Fibroblast of lung (primary cell): ENCODE measurements at regions not wholly inside any gene's neighbourhood (a gene's known extent, or its start where the extent isn't known, plus 50 kb on each side); places are given as distances from the start of the nearest gene placed in this dataset.

Experiments
- EZH2 ChIP-seq: IDR thresholded peaks from 2 replicates; pipeline ENCODE4 v1.5.1; 2012; ENCODE audit warnings: low read length, control low read depth, mild to moderate bottlenecking; ENCODE audit errors: missing control alignments
- TF ChIP-seq, protein P1 (sequence below), 2 donors: IDR thresholded peaks in 1 of 2; conservative IDR thresholded peaks in 1 of 2; 1 replicate in 1 of 2; 2 replicates in 1 of 2; pipeline ENCODE4 v1.5.1; 2011 to 2012; ENCODE audit warnings: low read length in 2 of 2, control low read depth in 1 of 2, inconsistent platforms in 1 of 2, low read depth in 1 of 2, mild to moderate bottlenecking in 1 of 2

DNA sequence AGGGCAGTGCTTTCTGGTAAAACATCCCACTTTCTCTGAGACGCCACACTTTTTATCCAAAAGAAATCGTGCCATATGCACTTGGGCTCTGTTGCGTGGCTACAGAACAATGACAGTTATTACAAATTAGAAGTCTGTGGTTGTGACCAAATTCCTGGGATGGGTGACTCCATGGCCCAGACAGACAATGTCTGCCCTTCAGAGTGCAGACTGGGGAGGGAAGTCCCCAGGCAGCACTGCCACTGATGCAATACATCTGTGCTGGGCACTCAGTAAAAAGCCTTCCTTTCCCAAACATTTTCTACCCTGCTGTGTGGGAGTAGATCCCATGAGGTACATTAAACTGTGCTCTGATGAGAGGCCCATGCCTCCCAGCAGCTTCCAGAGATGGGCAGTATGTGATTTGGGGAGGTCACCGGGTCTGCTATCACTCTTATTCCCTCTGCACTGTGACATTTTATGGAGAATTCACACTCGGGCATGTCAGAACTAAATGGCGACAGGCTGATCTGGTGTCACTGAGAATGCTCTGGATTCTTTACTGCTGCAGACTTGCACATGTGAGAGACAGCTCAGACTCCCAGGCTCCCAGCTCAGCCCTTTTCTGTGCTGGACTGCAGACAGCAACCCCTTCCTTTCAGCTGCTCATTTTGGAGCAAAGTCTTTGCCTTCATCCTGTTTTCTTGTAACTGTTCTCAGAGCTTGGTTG lies 243.5 kb upstream of the ZNF32 start:
- TF ChIP-seq, protein P1, sequence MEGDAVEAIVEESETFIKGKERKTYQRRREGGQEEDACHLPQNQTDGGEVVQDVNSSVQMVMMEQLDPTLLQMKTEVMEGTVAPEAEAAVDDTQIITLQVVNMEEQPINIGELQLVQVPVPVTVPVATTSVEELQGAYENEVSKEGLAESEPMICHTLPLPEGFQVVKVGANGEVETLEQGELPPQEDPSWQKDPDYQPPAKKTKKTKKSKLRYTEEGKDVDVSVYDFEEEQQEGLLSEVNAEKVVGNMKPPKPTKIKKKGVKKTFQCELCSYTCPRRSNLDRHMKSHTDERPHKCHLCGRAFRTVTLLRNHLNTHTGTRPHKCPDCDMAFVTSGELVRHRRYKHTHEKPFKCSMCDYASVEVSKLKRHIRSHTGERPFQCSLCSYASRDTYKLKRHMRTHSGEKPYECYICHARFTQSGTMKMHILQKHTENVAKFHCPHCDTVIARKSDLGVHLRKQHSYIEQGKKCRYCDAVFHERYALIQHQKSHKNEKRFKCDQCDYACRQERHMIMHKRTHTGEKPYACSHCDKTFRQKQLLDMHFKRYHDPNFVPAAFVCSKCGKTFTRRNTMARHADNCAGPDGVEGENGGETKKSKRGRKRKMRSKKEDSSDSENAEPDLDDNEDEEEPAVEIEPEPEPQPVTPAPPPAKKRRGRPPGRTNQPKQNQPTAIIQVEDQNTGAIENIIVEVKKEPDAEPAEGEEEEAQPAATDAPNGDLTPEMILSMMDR (conservative IDR thresholded peaks at IDR 0.05 in 1 of 2, IDR thresholded peaks at IDR 0.05 in 1 of 2; ENCODE audit: low read depth in 1 of 2, low read length in 2 of 2): no peak
- no peak for TF ChIP-seq EZH2
